ENCODE measurements at regions not wholly inside any gene's neighbourhood (a gene's known extent, or its start where the extent isn't known, plus 50 kb on each side); places are given as distances from the start of the nearest gene placed in this dataset.
"Not testable (repeated sequence)": the region's sequence is repeated elsewhere in the genome, so short reads cannot be mapped to it uniquely, and the experiment has no call there.

DNA sequence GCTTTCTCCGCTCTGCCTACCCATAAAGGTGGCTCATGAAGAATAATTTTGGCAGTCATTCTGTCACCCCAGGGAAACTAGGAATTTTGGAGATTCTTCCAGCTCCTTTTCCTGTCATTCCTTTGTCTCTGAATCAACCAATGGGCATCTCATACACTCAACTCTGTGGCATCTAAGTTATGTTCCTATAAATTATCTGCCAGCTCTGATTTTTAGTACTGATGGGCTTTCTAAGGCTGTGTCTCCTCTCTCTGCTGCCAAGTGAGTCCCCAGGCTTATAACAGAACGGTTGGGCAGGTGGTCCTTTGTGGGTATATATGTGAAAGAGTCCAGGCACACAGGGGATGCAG is 226.8 kb downstream of the NMUR2 start:
- DNase-seq (ENCODE audit: low spot score): no peak

DNA sequence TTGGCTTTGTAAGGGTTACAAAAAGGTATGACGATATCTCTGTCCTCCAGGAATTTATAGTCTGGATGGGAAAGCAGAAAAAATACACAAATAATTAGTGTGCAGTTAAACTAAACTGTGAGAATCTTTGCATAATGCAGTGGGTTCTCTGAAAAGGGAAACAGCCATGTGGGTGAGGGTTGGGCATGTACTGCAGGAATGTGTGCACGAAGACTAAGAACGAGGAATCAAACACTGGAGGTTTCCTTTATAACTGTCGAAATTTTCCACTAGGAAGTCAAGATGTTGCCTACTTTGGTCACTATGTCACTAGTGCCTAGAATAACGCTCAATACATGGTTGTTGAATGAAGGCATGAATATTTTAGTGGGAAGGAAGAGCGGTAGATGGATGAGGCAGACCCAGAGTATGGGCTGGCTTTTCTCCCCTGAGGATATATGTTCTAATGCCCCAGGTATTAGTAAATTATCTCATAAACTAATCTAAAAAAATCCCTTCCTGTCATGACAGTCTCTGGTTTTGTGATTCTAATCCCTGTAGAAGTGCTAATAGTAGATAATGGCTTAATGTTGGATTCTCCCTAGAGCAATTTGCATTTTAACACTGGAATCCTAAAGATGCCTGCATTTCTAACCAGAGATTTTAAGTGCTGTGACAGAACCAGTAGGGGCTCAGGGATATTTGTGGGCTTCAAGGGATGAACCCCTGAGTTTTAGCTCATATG is 227.3 kb downstream of the NMUR2 start:
- DNase-seq (ENCODE audit: low spot score): no peak

DNA sequence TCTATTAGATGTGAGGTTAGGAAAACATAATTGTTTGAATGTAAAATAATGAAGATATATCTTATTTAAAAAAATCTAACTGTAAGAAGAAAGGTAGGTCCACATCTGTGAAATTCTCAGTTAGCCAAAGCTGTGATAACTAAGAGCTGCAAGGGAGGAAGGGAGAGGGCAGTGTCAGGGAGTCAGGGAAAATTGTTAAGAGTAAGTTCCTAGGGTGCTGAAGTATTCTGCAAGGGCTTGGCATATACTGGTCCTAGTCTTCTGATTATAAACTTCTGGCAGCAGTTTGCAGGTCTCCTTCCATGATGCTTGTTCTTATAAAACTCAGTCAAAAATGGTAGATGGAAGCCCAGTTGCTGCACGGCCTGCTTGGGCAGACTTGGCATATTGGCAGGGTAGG is 233.2 kb downstream of the NMUR2 start:
- DNase-seq (ENCODE audit: low spot score): no peak

DNA sequence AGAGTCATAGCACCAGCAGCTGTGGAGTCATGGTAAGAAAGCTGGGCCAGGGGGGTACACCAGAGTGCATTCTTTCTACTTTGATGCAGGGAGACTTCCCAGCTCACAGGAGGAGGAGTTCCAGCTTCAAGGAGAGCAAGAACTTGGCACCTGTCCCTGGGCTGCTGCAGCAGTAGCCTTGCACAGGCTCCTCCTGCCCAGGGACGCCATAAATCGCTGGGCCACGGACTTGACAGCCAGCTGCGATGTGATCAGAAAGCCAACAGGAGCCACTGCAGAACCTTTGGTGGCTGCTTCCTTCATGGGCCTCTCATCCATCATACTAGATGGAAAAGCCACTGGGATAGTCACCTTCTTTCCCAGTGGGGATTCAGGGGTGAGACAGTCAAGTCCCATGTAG is 234.7 kb downstream of the NMUR2 start:
- DNase-seq (ENCODE audit: low spot score): no peak

DNA sequence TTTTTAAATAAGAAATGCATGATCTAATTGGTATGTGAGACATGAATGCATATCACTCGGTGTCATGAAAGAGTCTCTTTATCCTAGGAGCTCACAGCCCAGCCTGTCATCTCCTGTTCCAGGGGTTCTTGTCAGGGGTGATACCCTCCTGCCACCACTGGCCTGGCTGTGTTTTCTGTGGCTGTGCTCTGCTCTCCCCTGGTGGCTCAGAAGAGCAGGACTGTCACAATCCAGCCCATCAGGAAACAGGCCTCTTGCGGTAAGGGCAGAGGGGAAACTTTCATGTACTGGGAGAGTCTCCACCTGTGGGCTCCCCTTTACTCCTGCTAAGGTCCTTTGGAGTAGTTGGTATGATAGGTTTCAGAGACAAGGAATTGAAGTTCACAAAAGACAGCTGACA is 240.2 kb upstream of the GLRA1 start:
- DNase-seq (ENCODE audit: low spot score): peak; percentile 51

DNA sequence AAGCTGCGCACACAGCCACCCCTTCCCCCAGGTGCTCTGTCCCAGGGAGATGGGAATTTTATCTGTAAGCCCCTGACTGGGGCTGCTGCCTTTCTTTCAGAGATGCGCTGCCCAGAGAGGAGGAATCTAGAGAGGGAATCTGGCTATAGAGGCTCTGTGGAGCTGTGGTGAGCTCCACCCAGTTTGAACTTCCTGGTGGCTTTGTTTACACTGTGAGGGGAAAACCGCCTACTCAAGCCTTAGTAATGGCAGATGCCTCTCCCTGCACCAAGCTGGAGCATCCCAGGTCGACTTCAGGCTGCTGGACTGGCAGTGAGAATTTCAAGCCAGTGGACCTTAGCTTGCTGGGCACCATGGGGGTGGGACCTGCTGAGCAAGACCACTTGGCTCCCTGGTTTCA is 235.2 kb upstream of the GLRA1 start:
- DNase-seq (ENCODE audit: low spot score): not testable (repeated sequence)

DNA sequence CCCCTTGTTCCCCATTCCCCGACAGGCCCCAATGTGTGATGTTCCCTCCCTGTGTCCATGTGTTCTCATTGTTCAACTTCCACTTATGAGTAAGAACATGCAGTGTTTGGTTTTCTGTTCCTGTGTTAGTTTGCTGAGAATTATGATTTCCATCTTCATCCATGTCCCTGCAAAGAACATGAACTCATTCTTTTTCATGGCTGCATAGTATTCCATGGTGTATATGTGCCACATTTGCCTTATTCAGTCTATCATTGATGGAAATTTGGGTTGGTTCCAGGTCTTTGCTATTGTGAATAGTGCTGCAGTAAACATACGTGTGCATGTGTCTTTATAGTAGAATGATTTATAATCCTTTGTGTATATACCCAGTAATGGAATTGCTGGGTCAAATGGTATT is 229.8 kb upstream of the GLRA1 start:
- not testable (repeated sequence) for DNase-seq (ENCODE audit: low spot score)

DNA sequence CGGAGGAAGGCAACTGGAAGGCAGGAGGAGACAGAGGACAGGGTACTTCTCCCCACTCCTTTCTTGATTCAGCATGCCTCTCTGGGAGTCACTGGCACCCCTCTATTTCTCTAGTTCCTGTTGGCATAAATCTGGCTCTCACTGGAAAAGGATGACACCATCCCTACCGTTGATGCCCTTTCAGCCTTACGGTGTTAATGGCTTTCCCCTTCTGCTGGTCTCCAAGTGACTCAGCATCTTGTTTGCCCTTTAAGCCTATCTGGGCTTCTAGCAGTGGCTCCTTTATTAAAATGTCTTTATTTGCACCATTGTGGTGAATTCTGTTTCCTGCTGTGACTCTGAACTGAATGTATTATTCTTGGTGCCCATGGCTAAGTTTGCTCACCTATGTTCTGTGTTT is 227.3 kb upstream of the GLRA1 start:
- no peak for DNase-seq (ENCODE audit: low spot score)

DNA sequence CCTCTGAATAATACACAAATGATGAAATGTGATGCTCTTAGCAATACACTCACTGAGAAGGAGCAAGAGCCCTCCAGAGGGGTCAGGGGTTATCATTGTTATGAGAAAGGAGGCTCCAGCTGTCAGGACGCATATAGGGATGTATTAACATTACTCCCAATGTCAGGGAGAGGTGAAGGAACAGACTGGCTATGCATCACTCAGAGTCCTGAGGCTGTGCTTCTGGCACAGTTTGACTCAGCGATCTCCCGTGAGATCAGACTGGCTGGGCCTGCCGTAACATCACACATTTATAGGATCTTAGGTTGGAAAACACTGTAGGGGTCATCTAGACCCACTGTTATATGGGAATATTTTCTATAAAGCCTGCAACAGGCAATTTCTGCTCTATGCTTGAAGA is 226.5 kb upstream of the GLRA1 start:
- DNase-seq (ENCODE audit: low spot score): no peak

DNA sequence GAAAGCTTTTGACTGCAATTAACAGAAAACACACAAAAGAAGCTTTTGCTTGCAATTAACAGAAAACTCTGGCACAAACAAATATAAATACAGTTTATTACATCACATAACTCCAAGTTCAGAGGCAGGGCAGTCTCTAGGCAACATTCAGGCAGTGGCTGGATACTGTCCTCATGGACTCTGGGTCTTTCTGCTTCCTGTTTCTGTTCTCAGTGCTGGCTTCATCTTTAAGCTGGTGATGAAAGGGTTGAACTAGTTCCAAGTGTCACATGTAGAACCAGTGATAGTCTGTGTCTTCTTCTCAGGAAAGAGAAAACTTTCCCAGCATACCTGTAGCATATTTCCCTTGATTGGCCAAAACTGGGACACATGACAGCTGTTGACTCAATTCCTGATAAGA is 222.6 kb upstream of the GLRA1 start:
- DNase-seq (ENCODE audit: low spot score): no peak

DNA sequence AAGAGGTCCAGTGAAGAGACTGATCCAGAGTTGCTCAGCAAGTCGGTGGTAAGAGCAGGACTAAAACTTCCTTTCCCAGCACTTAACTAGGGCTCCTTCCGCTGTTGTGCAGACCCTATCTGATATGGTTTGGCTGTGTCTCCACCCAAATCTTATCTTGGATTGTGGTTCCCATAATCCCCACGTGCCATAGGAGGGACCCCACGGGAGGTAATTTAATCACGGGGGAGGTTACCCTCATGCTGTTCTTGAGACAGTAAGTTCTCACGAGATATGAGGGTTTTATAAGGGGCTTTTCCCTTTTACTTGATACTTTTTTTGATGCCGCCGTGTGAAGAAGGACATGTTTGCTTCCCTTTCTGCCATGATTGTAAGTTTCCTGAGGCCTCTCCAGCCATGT is 221.9 kb upstream of the GLRA1 start:
- DNase-seq (ENCODE audit: low spot score): no peak

DNA sequence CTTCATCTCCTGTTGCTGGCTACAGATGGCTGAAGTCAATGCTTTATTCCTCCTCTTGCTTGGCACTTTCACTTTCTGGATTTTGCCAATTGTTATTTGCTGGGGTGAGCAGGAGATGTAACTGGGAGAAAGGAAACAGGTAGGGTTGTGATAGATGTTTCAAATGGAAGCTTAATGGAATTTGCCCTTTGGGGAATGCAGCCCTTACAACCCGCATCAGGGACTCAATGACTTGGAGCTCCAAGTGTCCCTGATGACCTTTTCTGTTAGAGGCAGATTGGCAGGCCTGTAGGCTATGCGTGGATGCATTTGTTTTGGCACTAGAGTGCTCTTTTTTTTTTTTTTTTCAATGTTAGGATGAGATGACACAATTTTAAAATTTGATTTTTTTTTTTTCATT is 219.9 kb upstream of the GLRA1 start:
- DNase-seq (ENCODE audit: low spot score): no peak

DNA sequence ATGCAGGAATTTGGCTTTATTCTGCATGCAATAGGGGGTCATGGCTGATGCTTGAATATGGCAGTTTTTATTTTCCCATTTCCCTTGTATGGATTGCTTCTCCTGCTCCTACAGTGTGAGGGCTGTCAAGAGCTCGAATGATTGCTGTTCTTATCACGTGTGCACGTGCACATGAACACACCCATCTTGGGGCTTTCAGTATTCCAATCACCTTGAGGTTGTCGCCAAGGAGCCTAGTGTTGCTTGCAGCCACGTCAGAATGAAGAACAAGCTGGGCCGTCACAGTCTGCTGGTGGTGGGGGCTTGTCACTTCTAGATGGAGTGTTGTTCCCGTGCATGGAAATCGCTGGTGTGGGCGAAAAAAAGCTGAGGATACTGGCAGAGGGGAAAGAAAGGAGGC is 219.4 kb upstream of the GLRA1 start:
- no peak for DNase-seq (ENCODE audit: low spot score)

DNA sequence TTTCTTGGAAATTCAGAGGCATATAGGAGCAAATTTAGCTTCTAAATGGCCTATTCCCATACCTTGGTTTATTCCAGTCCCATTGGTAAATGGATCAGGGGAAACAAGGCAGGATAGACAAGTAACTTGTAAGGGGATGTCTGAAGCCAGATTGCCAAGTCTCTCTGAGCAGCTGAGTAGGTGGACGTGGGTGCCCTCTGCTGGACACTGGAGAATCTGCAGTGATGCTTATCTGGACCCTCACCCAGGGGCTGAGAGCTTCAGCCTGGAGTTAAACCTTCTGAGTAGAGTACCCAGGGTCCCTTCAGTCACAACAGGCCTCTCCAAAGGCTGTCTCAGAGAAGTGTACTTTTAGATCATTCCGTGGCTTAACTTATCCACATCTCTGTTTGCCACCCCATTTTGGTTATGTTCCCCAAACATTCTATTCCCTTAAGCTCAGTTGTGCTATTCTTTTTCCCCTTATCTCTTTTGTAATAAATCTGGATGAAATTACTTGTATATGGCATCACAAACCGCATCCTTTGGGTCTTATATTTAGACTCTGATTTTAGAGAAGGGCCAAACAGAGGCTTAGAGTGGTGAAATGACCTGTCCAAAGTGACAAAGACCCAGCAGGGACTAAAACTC is 218.3 kb upstream of the GLRA1 start:
- peak; percentile 80 for DNase-seq (ENCODE audit: low spot score)

DNA sequence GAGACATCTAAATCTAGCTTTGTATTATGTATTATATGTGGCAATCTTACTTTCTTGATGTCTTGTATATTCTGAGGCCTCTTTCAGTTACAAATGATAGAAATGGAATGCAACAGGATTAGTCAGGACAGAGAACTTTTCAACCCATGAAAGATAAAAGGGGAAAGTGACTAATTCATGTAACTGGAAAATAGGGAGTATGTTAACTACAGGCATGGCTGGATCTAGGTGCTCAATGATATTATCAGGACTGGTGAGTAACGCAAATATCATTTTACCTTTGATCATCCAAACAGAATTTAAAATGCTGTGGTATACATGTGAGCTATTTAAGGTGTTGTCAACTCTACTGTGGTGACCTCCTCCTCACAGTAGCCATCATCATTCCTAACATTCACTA is 215.7 kb upstream of the GLRA1 start:
- DNase-seq (ENCODE audit: low spot score): no peak

DNA sequence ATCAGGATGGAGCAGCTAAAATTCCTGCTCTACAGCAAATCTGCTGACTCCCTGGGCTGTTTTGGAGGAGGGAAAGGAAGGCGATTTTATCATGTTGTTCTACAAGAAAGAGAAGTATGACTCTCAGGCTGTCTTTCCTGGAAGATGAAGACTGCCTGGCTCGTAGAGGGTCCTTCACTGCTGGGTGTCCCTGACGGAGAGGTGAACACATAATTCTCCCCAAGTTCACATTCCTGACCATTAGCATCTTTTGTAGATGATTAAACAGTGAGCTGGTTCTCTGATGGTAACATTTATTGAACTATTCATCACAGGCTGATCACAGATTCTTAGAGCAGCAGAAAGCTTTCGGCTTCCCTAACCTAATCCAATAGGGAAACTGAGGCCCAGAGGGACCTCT is 212.4 kb upstream of the GLRA1 start:
- no peak for DNase-seq (ENCODE audit: low spot score)

DNA sequence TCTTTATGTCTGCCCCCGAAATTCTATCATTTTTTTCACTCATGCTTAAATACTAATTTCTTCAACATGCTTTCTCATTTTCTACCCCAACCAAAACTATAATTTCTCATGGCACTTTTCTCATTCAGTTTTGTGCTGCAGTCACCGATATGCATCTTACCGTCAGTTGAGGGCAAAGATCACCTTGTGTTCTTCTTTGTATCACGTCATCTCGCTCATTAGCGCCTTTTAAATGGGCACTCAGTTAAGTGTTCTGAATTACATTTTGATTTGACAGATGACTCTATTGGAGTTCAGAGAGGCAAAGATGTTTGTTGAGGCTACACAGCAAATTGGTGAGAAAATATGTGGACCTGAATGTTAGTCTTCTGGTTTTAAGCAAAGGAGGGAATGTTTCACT is 211.7 kb upstream of the GLRA1 start:
- no peak for DNase-seq (ENCODE audit: low spot score)

DNA sequence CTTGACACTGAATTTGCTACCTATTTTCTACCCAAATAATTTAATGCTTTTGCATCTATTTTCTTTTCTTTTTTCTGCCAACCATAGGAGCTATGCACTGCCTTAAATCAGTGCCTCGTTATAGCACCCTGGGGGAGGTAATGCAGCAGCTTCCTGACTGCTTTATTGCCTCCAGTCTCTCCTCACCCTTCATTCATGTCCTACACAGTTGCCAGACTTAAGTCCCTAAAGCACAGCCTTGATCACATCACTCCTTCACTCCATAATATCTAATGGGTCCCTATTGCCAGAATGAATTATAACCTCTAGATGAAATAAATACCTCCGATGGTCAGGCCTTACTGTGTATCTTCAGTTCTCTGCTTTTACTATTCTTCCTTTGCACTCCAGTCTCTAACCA is 211.2 kb upstream of the GLRA1 start:
- no peak for DNase-seq (ENCODE audit: low spot score)

DNA sequence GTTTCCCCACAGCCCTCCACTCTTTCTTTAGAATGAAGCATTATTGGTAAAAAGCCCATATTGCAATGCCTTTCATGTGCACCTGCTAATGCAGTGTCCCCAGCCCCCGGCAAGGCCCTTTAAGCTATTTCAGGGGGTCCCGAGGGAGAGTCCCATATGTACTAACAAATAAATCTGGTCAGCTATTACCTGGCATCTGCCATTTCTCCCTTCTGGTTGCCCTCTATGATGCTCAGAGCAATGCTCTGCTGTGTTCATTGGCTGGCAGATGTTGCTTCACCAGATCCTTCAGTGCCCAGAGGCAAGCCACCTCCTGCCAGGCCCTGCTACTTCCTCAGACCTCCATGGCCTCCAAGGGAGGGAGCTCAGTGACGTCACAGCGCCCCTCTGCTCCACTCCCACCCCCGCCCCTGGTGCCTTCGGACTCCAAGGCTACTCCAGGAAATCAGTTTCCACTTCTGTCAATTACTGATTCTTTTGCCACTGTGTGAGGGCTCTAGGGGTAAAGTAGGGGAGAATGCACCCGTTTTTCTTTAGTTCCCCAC is 201.1 kb upstream of the GLRA1 start:
- DNase-seq (ENCODE audit: low spot score): no peak

DNA sequence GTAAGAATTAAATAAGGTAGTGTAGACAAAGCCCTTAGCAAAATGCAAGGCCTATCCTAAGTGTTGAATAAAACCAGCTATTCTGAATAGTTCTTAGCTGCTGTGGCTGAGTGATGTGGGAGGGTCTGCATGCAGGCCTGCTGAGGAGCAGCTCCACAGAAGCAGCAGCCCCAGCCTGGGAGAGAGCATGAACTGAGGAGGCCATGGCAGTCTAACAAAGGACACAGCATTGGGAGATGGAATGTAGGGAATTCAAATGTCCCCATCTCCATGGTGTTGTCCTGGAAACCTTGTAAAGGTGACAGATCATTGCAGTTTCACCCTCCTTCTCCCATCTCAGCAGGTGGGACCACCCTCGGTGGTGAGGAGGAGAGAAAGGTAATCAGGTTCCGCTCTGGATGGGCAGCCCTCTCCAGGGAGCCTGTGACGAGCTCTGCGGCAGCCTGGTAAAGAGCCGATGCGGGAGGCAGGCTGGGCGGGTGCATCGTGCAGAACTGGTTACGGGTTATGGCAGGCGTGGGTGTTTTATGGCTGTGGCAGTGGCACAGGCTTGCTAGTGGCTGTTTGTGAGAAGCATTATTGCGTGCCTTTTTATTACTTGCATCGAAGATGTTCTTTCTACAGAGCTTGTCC is 199.9 kb upstream of the GLRA1 start:
- DNase-seq (ENCODE audit: low spot score): no peak

DNA sequence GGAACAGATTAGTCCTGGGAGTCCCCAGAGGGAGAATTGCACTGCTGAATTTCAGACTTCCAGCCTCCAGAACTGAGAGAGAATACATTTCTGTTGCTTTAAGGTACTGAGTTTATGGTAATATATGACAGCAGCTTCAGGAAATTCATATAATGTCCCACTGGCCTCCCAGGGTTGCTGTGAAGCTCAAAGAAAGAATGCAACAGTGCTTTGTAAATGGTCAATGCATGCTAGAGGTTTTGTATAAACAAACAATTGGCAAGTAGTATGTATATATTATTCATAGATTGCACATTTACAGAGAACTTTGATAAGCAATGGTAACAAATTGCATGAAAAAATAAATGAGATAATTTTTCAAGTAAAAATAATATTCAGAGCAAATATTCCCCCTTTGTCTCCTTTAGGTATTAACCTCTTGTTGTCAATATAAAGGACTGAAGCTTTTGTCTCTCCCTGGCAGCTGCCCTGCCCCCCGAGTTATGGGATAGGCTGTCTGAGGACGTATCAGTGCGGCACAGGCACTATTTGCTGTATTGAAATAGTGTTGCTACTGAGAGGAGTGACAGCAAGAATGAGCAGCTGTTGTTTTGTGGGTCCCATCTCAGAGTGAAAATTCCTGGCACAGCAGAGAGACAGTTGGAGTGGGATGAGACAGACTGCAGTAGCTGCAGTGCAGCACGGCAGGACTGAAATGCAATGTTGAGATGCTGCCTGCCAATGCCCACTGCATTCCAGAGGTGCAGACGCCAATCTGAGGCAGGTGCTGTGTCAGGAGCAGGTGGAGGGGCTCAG is 194.2 kb upstream of the GLRA1 start:
- no peak for DNase-seq (ENCODE audit: low spot score)

DNA sequence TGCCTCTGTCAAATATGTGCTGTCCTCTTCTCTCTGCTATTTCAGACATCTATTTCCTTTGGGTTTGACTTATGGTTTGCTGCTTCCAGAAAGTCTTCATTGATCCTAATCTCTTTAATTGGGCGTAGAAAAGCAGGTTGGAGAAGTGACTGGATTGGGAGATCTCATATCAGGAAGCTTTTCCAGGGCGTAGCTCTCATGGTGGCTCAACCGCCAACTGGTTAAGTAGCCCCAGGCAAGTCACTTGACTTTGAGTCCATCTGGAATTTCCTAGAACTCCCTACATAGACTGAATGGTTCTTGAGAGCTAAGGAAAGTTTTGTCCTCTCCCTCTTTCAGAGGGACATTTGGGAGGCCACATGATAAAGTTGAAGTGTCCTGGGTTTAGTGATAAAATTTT is 192.3 kb upstream of the GLRA1 start:
- no peak for DNase-seq (ENCODE audit: low spot score)

DNA sequence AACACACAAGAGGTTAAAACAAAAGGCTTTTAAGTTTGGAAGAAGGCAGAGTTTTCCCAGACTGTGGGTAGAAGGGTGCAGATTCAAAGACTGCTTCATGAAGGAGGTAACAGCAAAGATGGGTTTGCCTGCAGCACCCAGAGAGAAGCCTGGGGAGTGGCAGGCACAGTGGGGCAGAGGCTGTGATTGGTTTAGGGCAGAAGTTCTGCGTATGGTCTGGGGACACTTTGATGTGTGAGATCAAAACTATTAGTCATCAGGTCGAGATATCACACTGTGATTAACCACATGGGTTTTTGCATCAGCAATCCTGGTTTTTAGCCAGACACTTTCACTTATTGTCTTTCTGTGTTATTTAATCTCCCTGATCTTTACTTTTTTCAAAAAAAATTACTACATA is 188.8 kb upstream of the GLRA1 start:
- DNase-seq (ENCODE audit: low spot score): no peak
